ENCODE measurements at regions not wholly inside any gene's neighbourhood (a gene's known extent, or its start where the extent isn't known, plus 50 kb on each side); places are given as distances from the start of the nearest gene placed in this dataset.
"Not testable (repeated sequence)": the region's sequence is repeated elsewhere in the genome, so short reads cannot be mapped to it uniquely, and the experiment has no call there.

GRCh38 chr22:19603346-19603745 is 79.1 kb upstream of the CLDN5 start:
- not testable (repeated sequence) for DNase-seq

GRCh38 chr22:19603767-19604166 is 79.6 kb upstream of the CLDN5 start:
- DNase-seq, result no peak

- no peak for DNase-seq
Measured at GRCh38 chr22:19604711-19605268, 80.6 kb upstream of the CLDN5 start.

DNA sequence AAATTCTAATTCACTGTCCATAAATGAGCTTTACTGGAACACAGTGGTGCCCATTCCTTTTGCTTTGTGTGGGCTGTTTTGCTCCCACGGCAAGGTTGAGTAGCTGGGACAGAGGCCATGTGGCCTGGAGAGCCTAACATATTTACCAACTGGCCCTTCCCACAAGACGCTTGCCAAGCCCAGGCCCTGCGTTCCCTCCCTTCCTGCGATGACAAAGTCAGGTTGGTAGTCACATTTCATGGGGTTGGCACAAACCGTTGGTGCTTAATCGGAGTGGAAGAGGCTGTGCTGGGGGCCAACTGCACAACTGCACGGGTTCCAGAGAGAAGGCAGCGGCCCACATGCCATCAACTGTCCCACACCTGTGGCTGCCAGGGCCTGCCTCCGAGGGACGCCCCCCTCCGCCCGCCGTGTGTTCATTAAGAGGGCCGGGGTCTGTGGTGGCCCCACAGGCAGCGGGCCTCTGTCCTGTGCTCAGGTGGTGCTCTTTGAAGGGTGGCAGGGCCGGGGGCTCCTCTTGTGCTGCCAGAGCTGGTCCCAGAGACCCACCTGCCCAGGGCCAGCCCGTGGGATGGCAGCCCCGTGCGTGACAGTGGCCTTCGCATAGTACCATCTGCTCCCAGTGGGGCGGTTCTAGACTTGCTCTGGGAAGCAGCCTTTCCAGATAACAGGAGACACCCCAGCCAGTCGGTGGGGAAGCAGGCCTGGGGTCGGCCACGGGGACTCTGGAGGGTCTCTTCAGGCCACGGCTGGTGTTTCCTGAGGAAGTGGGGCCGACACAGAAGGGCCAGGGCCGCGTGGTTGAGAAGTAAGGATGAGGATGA is 81.5 kb upstream of the CLDN5 start:
- DNase-seq, result no peak

DNA sequence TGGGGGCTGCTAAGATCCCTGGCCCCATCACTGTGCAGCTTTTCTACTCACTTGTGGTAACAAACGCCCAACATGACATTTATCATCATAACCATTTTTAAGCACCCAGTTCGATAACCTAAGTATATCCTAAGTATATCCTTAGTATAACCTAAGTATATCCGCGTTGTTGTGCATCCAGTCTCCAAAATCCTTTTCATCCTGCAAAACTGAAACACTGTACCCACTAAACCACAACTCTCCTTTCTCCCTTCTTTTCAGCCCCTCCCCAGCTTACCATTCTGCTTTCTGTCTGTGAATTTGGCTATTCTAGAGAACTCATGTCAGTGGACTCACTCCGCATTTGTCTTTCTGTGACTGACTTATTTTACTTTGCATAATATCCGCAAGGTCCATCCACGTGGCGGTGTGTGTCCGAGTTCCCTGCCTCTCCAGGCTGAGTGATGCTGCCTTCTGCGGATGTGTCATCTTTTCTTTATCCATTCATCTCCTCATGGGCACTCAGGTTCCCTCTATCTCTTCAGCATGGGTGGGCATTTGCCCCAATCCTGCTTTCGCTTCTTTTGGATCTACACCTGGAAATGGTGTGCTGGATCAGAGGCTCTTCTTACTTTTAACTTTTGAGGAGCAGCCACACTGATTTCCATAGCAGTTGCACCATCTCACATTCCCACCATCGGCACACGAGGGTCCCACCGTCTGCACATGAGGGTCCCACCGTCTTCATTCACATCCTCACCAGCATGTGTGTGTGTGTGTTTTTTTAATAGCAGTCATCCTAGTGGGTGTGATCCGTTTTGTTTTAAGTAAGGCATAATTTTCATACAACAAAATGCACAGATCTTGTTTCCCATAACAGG is 82.4 kb upstream of the CLDN5 start:
- no peak for DNase-seq

DNA sequence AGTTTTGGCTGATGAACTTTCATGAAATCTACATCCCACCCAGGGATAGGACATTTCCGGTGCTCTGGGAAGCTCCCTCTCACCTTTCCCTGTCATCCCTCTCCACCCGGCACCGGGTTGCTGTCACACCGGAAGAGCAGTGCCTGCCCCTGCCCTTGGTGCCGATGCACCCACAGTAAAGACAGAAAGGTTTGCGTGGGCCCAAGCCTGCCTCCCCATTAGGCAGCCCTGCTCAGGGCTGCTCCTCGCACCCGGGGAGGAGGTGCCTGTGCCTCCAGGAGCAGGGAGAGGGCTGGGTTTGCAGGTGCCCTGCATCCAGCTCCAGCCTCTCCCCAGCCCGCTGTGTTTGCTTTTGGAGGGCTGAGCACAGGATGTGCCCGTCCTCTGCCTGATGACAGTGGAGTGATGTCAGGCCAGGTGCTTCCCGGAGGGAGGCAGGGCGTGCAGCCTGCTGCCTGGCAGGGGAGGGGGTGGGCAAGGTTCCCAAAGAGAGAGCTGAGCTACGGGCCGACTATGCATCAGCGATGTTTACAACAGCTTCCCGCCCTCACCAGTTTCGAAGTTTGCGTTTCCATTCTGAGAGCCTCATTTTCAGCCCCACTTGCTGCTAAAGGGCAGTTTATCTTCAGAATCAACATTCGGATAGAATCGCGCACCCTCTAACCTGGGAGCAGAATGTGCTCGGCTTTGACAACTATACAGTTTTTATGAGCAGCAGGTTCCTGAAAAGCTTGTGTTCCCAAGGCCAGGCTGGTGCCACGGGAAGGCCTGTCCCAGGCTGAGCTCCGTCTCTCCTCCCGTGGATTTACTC is 83.2 kb upstream of the CLDN5 start:
- no peak for DNase-seq

GRCh38 chr22:19608003-19608690 is 83.9 kb upstream of the CLDN5 start:
- DNase-seq, result no peak

- DNase-seq, result not testable (repeated sequence)
Measured at GRCh38 chr22:19609753-19610152, 85.5 kb upstream of the CLDN5 start.

GRCh38 chr22:19610518-19611253 is 86.5 kb upstream of the CLDN5 start:
- DNase-seq, result no peak

- no peak for DNase-seq
Measured at GRCh38 chr22:19611590-19611989, 87.4 kb upstream of the CLDN5 start.

DNA sequence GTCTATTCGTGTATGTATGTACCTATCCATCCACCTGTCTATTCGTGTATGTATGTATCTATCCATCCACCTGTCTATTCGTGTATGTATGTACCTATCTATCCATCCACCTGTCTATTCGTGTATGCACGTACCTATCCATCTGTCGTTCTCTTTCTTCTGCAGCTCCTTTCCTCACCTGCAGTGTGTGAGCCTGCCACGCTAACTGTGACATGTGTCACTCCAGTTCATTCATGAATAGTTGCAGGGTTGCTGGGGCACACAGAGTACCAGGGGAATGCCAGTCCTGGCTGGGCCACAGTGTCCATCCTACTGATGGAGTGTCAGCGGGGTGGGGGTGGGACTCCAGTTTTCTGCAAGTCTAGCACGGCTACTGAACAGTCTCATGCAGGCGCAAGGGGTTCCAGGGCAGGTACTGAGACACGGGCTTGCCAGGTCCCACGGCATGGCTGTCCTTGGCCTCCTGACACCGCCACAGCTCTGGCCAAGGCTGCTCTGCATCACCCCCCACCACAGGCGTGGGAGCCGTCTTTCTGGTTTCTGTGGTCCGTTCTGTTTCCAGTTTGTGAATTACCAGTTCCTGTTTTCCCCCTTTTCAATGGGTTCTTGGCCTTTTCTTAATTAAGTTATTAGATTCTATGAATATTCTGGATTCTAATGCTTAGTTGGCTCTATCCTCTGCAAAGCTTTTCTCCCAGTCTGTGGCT is 88.8 kb upstream of the CLDN5 start:
- DNase-seq, result peak; percentile 9

GRCh38 chr22:19614536-19614863 is 90.3 kb upstream of the CLDN5 start:
- no peak for DNase-seq

DNA sequence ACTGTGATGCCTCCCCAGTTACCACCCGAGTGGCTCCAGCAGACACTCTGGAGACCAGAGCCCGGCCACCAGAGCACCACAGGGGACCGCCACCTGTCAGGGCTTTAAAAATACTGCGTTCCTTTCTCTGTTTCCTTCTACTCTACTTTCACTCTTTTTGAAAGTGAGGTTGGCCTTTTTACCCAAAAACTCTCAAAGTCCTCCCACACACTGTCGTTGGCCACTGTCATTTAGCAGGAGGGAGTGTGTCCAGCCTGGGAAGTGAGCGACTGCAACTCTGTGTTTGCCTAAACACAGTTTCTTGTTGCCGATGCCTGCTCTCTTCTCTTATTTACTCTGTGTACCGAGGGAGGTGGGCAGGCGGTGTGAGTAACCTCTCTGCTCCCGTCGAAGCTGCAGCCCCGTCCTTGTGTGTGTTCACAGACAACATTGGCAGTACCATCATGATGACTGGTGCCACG is 90.8 kb upstream of the CLDN5 start:
- no peak for DNase-seq

DNA sequence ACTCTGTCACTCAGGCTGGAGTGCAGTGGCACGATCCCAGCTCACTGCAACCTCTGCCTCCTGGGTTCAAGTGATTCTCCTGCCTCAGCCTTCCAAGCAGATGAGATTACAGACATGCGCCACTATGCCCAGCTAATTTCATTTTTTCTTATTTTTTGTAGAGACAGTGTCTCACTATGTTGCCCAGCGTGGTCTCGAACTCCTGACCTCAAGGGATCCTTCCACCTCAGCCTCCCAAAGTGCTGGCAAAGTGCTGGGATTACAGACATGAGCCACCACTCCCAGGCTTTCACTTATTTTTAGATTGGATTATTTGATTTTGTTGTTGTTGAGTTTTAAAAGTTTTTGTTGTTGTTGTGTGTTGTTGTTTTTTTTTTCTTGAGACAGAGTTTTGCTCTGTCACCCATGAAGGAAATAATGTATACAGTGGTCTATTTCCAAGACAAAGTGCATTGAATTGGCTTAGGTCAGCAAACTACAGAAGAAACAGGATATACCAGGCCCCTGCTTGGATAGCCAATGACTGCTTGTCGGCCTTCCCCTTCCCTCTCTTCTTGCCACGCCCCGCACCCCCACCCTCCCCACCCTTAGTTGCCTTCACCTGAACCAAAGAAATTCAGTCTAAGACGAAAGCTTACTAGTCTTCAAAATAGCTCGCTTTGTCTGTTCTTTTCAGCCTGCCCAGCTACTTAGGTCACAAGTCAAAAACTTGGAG is 91.8 kb upstream of the CLDN5 start:
- DNase-seq, result no peak

- no peak for DNase-seq
Measured at GRCh38 chr22:19619144-19620009, 94.9 kb upstream of the SEPTIN5 start.

DNA sequence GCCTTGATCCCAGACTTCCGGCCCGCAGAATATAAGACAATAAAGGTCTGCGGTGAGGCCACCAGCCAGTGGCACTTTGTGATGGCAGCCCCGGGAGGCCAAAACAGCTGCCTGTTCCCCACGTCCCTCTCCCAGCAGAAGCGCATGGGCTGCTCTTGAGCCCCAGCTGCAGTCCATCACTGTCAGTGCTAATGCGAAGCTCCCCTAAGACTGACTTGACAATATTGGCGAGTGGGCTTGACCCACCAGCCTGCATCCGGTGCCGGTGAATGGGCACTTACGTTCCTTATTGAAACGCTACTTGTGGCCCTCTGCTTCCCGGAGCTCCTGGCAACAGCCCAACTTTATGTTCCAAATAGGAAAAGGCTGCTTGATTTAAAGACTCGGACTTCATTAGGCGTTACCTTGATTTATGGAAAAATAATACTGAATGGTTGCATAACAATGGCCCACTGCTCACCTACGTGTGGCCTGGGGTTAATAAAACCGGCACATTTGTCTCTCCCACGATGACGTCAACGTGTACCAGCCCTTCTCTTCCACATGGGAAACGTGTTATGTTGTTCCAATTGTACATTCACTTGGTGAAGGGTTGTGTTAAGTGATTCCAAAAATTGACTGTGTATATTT is 93.4 kb upstream of the SEPTIN5 start:
- DNase-seq, result no peak

DNA sequence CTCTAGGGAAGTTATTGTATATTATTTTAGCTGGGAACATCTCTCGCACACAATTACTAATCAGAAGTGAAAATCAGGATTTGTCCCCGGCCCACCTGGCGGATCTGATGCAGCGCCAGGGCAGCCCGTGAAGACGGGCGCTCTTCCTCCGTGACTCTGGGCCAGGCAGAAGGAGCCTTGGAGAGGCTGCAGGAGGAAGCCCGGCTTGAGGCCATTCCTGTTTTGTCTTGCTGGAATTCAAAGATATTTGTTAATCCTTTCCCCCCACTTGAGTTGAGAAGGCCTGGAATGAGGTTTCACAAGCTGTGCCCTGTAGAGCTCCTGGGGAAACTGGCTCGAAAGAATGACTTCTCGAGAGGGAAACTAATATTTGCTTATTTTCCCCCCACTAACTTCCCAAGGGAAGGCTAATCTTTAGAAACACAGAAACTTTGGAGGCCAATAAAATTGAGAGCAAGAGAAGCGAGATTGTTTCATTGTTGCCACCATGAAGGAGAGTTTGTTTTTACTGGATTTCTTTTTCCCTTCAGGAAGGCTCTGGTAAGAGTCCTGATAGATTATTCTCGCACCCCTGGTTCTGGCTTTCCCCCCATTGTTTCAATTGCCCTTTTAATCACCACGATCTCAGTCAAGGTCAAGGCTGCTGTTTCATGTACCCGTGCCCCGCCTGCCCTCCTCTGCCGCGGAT is 92.8 kb upstream of the SEPTIN5 start:
- no peak for DNase-seq

GRCh38 chr22:19622061-19622441 is 92.3 kb upstream of the SEPTIN5 start:
- DNase-seq, result no peak
